SK-N-SH treated with all-trans-retinoic acid at 6 μM for 48 hours (cell line): ENCODE measurements at regions not wholly inside any gene's neighbourhood (a gene's known extent, or its start where the extent isn't known, plus 50 kb on each side); places are given as distances from the start of the nearest gene placed in this dataset.

ENCODE experiments used
- ARNTL ChIP-seq: fragments of 450-650 bp; formaldehyde crosslinking; IDR thresholded peaks from 2 replicates; pipeline ENCODE4 v1.5.0; 2020; ENCODE audit warnings: low read depth, mild to moderate bottlenecking, moderate library complexity, borderline replicate concordance
- PATZ1 ChIP-seq: fragments of 250-450 bp; sonication (Bioruptor Pico); IDR thresholded peaks from 2 replicates; pipeline ENCODE4 v1.8.0; 2020; ENCODE audit warnings: mild to moderate bottlenecking, moderate library complexity, borderline replicate concordance
- RARB ChIP-seq: fragments of 250-450 bp; sonication (Bioruptor Pico); IDR thresholded peaks from 2 replicates; pipeline ENCODE4 v1.8.0; 2021; ENCODE audit warnings: mild to moderate bottlenecking, moderate library complexity
- ZNF8 ChIP-seq: fragments of 450-650 bp; formaldehyde crosslinking; IDR thresholded peaks from 2 replicates; pipeline ENCODE4 v1.5.0; 2020; ENCODE audit warnings: mild to moderate bottlenecking, moderate library complexity
- TF ChIP-seq, protein P1 (sequence below): fragments of 250-450 bp; sonication (Bioruptor Pico); IDR thresholded peaks from 2 replicates; pipeline ENCODE4 v1.5.1; 2020; ENCODE audit warnings: low read depth, mild to moderate bottlenecking, moderate library complexity

- TF ChIP-seq RARB: no peak
- TF ChIP-seq, protein P1, sequence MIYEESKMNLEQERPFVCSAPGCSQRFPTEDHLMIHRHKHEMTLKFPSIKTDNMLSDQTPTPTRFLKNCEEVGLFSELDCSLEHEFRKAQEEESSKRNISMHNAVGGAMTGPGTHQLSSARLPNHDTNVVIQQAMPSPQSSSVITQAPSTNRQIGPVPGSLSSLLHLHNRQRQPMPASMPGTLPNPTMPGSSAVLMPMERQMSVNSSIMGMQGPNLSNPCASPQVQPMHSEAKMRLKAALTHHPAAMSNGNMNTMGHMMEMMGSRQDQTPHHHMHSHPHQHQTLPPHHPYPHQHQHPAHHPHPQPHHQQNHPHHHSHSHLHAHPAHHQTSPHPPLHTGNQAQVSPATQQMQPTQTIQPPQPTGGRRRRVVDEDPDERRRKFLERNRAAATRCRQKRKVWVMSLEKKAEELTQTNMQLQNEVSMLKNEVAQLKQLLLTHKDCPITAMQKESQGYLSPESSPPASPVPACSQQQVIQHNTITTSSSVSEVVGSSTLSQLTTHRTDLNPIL (CRISPR knock-in tag): no peak
- TF ChIP-seq PATZ1: no peak
- TF ChIP-seq ZNF8: no peak
- no peak for TF ChIP-seq ARNTL (CRISPR knock-in tag)
Measured at GRCh38 chr12:65586796-65587195, 237.5 kb upstream of the HMGA2 start.
